Endodermal cell (in vitro differentiated cells): ENCODE measurements at regions not wholly inside any gene's neighbourhood (a gene's known extent, or its start where the extent isn't known, plus 50 kb on each side); places are given as distances from the start of the nearest gene placed in this dataset.
"Not testable (repeated sequence)": the region's sequence is repeated elsewhere in the genome, so short reads cannot be mapped to it uniquely, and the experiment has no call there.

ENCODE experiments used
- DNase-seq: peaks from one replicate; pipeline ENCODE4 v3.0.0-alpha.2; 2017
- H3K27ac ChIP-seq: 2 replicates; pipeline ENCODE4 v1.5.1; 2013; ENCODE audit warnings: mild to moderate bottlenecking, low read depth, low read length, moderate library complexity
- H3K27me3 ChIP-seq: 2 replicates; pipeline ENCODE4 v1.6.1; 2013; ENCODE audit warnings: mild to moderate bottlenecking, low read length, moderate library complexity; ENCODE audit not compliant: insufficient read depth, control insufficient read depth, poor library complexity, severe bottlenecking
- H3K36me3 ChIP-seq: 2 replicates; pipeline ENCODE4 v1.7.0; 2013; ENCODE audit warnings: mild to moderate bottlenecking, low read length, moderate library complexity; ENCODE audit not compliant: control insufficient read depth, insufficient read depth
- H3K4me1 ChIP-seq: one replicate; pipeline ENCODE4 v1.7.0; 2013; ENCODE audit warnings: low read length; ENCODE audit not compliant: control insufficient read depth, insufficient read depth
- H3K4me3 ChIP-seq: 2 replicates; pipeline ENCODE4 v1.5.1; 2013; ENCODE audit warnings: mild to moderate bottlenecking, low read length, moderate library complexity
- H3K9ac ChIP-seq: 2 replicates; pipeline ENCODE4 v1.6.1; 2013; ENCODE audit warnings: mild to moderate bottlenecking, low read length, moderate library complexity; ENCODE audit not compliant: poor library complexity, severe bottlenecking; ENCODE audit errors: extremely low read depth
- H3K9me3 ChIP-seq: 2 replicates; pipeline ENCODE4 v1.6.1; 2013; ENCODE audit warnings: mild to moderate bottlenecking, low read length, moderate library complexity; ENCODE audit not compliant: control insufficient read depth
- H3K27ac Mint-ChIP-seq: 2 replicates; pipeline ENCODE4 v1.8.0; 2020; ENCODE audit warnings: mixed read lengths
- H3K27me3 Mint-ChIP-seq: 2 replicates; pipeline ENCODE4 v1.8.0; 2021; ENCODE audit warnings: mild to moderate bottlenecking, mixed read lengths; ENCODE audit not compliant: insufficient read depth
- H3K36me3 Mint-ChIP-seq: 2 replicates; pipeline ENCODE4 v1.8.0; 2020; ENCODE audit warnings: low read depth, mixed read lengths
- H3K4me1 Mint-ChIP-seq: 2 replicates; pipeline ENCODE4 v1.8.0; 2020; ENCODE audit warnings: mixed read lengths
- H3K4me3 Mint-ChIP-seq: 2 replicates; pipeline ENCODE4 v1.8.0; 2020; ENCODE audit warnings: mild to moderate bottlenecking, moderate library complexity, mixed read lengths
- H3K9me3 Mint-ChIP-seq: 2 replicates; pipeline ENCODE4 v1.8.0; 2020; ENCODE audit warnings: mild to moderate bottlenecking, mixed read lengths
- CTCF ChIP-seq: fragments of 200-600 bp; sonication (generic); conservative IDR thresholded peaks from 2 replicates; pipeline ENCODE4 v1.5.0; 2021; ENCODE audit warnings: antibody characterized with exemption, mild to moderate bottlenecking
- WGBS, 2 experiments: methylation state at CpG; one replicate each; pipeline versions ENCODE4 v1.1.5 to v1.1.7; 2013; ENCODE audit warnings: missing lambda C conversion rate in 2 of 2, mixed read lengths in 1 of 2; ENCODE audit not compliant: insufficient coverage in 1 of 2, insufficient read length in 1 of 2; 5-methylcytosine and 5-hydroxymethylcytosine counted together

- not testable (repeated sequence) for H3K4me1 ChIP-seq, H3K27me3 ChIP-seq, H3K27ac ChIP-seq, H3K9me3 ChIP-seq, H3K4me1 Mint-ChIP-seq, H3K27me3 Mint-ChIP-seq, H3K4me3 ChIP-seq, H3K27ac Mint-ChIP-seq, DNase-seq, H3K9ac ChIP-seq, H3K36me3 Mint-ChIP-seq, H3K36me3 ChIP-seq, H3K4me3 Mint-ChIP-seq
- H3K9me3 Mint-ChIP-seq, result peaks cover 52% of the 10 kb centered on the region
- 88% methylated on average over 1 of the region's 3 CpGs; no CpG with 5 or more reads in 1 of the 2 experiments for WGBS, 2 experiments
Measured at GRCh38 chrX:119296973-119297372, 60.9 kb downstream of the PGRMC1 start.

DNA sequence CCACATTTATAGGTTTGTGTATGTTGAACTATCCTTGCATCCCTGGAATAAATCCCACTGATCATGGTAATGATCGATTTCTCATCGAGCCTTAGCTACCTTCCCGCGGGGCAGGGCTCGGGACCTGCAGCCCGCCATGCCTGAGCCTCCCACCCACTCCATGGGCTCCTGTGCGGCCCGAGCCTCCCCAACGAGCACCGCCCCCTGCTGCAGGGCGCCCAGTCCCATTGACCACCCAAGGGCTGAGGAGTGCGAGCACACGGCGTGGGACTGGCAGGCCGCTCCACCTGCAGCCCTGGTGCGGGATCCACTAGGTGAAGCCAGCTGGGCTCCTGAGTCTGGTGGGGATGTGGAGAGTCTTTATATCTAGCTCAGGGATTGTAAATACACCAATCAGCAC is 63.7 kb downstream of the PGRMC1 start:
- H3K4me1 Mint-ChIP-seq, H3K9ac ChIP-seq, H3K27me3 ChIP-seq, H3K27me3 Mint-ChIP-seq, H3K9me3 ChIP-seq, H3K36me3 ChIP-seq, H3K27ac Mint-ChIP-seq, H3K4me3 Mint-ChIP-seq, H3K27ac ChIP-seq, H3K36me3 Mint-ChIP-seq, H3K4me3 ChIP-seq, H3K4me1 ChIP-seq, DNase-seq: not testable (repeated sequence)
- WGBS, 2 experiments, result 97% methylated on average over 15 of the region's 16 CpGs; no CpG with 5 or more reads in 1 of the 2 experiments
- peaks cover 51% of the 10 kb centered on the region for H3K9me3 Mint-ChIP-seq

- H3K4me1 ChIP-seq, result no peaks in the 10 kb centered on the region
- Mint-ChIP-seq H3K4me1 (no peaks in the 10 kb centered on the region), H3K9me3 (peaks cover 44% of the 10 kb centered on the region), H3K4me3 (no peak overlapping the region), H3K27me3 (no peaks in the 10 kb centered on the region), H3K27ac (no peak overlapping the region), H3K36me3 (no peaks in the 10 kb centered on the region)
- H3K36me3 ChIP-seq, result no peaks in the 10 kb centered on the region
- H3K27me3 ChIP-seq, result no peaks in the 10 kb centered on the region
- H3K9me3 ChIP-seq, result no peaks in the 10 kb centered on the region
- no peak overlapping the region for H3K27ac ChIP-seq
- WGBS, 2 experiments, result no CpG with 5 or more reads among the region's 1 CpG
- no peak for DNase-seq
- H3K9ac ChIP-seq, result no peak overlapping the region
- TF ChIP-seq CTCF, result no peak
- no peak overlapping the region for H3K4me3 ChIP-seq
Measured at GRCh38 chrX:119303137-119303536, 67.1 kb downstream of the PGRMC1 start.

DNA sequence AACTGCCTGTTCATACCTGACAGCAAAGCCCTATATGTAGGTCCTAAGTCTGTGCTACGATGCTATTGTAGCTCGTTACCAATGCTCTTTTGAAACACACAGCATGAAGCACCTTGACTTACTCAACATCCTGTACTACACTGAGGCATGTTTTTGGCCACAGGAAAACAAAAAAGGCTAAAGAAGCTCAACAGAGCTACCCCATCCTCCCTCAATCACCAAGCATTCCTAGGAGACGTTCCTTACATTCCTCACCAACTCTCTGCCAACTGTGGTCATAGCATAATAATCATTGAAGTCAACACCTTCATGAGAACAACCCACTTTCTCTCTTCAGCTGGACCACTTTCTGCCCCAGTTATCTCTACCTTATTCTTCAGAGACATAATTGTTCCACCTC is 73.7 kb upstream of the SLC25A43 start:
- Mint-ChIP-seq H3K27me3 (no peaks in the 10 kb centered on the region), H3K36me3 (peaks cover 9% of the 10 kb centered on the region), H3K4me3 (no peak overlapping the region), H3K9me3 (peaks cover 88% of the 10 kb centered on the region), H3K4me1 (no peaks in the 10 kb centered on the region), H3K27ac (no peak overlapping the region)
- no peaks in the 10 kb centered on the region for H3K9me3 ChIP-seq
- TF ChIP-seq CTCF, result no peak
- H3K36me3 ChIP-seq, result no peaks in the 10 kb centered on the region
- no peak overlapping the region for H3K4me3 ChIP-seq
- DNase-seq, result no peak
- no peaks in the 10 kb centered on the region for H3K27me3 ChIP-seq
- WGBS, 2 experiments, result 84 to 100% methylated on average over 2 to 3 of the region's 3 CpGs
- H3K4me1 ChIP-seq, result no peaks in the 10 kb centered on the region
- no peak overlapping the region for H3K27ac ChIP-seq
- H3K9ac ChIP-seq, result no peak overlapping the region

GRCh38 chrX:119331873-119332272 is 67.3 kb upstream of the SLC25A43 start:
- WGBS, 2 experiments, result 96% methylated on average over 22 of the region's 28 CpGs; no CpG with 5 or more reads in 1 of the 2 experiments
- H3K27me3 Mint-ChIP-seq, H3K4me3 ChIP-seq, H3K27ac Mint-ChIP-seq, H3K36me3 ChIP-seq, H3K27ac ChIP-seq, H3K4me1 Mint-ChIP-seq, H3K4me3 Mint-ChIP-seq, H3K4me1 ChIP-seq, DNase-seq, H3K27me3 ChIP-seq, H3K9ac ChIP-seq, H3K36me3 Mint-ChIP-seq, H3K9me3 ChIP-seq: not testable (repeated sequence)
- peaks cover 69% of the 10 kb centered on the region for H3K9me3 Mint-ChIP-seq
